ENCODE measurements at regions not wholly inside any gene's neighbourhood (a gene's known extent, or its start where the extent isn't known, plus 50 kb on each side); places are given as distances from the start of the nearest gene placed in this dataset.
A peak's percentile ranks its signal among the peaks of the same experiment; 100 is the strongest.

DNA sequence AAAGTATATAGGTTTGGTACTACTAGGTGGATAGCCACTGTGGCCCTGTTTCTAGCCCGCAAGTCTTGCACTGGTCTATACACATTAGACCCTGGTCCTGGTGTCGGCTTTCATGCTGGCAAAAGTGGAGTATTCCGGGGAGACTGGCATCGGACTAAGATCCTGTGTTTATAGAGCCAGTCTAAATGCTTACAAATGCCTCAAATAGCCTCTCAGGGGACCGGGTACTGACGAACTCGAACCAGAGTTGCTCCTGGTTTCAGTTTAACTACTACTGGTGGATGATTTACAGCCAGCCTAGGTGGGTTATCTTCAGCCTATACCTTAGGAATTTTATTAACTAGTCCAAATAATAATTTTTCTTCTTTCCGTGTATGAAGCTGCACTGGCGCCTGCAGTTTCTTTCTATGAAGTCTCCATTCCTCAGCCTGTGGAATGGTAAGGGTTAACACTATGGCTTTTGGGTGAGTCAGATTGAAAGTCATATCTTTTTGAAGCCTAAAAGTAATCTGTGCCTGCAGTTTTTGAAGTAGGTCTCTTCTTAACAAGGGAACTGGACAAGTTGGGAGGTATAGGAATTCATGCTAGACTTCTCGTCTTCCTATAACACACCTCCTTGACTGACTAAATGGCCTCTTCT is 51.3 kb downstream of the OR10H4 start:
- DNase-seq = no peak

DNA sequence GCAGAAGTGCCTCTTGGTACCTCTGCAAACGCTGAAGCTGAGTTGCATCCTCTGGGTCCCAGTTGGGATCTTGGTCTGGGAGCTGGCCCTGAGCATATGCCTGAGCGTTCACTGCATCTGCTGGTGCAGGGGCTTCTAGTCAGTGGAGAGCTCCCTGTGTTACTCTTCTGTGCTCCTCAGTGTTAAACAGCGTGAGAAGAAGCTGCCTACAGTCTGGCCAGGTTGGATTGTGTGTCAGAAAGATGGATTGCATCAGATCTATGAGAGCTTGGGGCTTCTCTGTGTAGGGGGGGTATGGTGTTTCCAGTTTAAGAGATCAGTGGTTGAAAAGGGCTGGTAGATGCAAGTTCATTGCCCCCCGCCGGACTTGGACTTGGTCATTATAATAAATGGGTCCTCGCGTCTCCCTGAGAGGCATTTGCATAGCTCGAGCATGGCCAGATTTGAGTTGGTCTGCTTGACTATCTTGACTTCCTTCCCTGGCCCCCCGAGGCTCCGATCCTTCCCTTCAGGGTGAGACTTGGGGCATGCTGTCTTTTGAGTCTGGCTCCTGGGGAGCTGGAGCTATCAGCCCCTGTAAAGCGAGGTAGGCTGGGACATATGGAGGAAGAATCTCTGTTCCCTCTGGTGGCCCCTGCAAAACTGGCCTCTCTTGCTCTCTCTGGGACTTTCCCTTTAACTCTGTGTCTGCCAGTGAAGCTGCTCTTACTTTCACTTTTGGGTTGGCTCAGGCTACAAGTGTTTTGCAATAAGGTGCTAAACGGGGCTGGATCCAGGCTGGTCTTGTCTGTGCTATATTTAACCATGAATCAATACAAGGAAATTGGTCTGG is 52.9 kb downstream of the OR10H4 start:
- DNase-seq = peak; percentile 49

DNA sequence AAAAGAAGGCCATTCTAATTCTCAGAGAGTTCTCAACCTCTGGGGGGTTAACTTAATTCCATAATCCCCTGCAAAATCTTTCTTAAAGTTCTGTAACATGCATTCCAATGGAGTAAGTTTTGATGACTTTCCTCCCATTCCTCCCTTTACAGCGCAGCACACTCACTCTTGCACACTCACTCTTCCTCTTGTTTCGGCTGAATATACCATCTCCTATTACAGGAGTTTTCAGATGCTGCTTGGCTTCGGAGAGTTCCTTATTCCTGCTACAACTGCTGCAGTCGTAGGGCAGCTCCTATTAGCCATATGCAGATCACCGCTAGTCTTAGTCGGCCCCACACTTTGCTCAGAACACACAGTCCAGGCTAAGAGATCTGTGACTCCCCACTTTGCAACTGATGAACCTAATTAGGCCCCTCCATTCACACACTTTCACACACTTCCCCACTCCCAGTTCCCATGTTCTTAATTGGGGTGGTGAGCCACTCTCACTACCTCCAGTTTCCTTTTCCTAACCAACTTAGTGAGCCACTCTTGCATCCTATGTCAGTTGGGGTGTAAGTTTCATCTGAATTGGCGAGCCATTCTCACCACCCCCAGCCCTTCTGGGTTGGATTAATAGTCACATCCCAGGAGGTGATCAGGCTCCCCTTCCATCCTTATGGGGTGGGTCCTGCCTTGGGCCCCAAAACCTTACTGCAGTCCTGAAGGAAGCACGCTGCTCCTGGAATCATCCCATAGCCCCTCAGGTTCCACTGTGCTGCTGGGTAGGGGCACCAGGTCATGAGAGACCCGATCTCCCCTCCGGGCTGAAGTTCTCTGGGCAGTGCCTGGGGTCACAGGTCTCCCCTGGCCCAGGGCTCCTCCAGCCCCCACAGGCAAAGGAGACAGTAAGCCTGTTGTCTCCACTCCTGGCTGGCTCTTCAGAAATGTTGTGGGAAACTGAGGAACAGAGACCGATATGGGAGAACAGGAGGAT is 53.9 kb downstream of the OR10H4 start:
- no peak for DNase-seq

DNA sequence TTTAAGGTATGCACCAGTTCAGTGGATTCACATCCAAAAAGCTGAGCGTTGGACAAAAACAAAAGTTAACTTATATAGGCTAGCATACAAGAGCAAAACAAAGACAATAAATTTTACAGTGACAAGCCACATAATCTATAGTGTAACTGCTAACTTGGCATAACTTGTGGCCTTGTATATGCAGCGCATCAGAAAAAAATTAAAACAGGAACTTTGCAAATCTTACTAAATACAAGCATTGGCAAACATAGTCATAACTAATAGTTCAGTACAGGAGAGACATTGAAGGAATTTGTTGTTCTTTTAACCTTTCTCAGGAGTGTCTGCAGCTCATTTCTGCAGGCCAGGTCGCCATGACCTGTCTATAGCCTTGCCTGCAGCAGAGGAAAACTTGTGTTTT is 54.6 kb downstream of the OR10H4 start:
- DNase-seq = no peak

DNA sequence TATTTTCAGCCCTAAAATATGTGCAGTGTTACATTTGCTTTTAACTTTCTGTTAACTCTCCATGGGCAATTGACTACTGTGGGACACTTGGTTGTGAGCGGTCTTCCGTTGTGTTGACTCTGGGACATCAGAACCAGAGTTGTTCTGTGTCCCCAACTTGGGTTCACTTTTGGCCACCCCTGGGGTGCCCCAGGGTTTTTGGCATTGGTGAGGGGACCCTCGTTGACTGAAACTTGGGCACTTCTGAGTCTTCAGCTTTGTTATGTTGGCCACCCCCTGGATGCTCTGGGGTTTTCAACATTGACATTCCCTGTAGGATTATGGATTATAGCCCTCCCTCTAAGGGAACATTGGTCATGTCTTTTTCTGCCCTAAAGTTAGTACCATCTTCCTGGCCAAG is 57.1 kb downstream of the OR10H4 start:
- no peak for DNase-seq

DNA sequence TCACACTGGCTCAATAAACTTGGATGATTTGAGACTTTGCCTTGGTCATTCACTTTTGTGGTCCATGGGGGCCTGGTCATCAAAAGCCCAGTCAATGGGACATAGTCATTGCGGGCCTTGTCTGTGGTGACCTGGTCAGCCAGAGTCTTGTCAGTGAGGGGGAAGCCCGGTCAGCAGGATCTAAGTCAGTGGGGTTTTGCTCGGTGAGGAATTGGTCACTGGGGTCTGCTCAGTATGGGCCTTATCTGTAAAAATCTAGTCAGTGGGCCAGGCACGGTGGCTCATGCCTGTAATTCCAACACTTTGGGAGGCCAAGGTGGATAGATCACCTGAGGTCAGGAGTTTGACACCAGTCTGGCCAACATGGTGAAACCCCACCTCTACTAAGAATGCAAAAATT is 63.7 kb upstream of the TPM4 start:
- DNase-seq = no peak

DNA sequence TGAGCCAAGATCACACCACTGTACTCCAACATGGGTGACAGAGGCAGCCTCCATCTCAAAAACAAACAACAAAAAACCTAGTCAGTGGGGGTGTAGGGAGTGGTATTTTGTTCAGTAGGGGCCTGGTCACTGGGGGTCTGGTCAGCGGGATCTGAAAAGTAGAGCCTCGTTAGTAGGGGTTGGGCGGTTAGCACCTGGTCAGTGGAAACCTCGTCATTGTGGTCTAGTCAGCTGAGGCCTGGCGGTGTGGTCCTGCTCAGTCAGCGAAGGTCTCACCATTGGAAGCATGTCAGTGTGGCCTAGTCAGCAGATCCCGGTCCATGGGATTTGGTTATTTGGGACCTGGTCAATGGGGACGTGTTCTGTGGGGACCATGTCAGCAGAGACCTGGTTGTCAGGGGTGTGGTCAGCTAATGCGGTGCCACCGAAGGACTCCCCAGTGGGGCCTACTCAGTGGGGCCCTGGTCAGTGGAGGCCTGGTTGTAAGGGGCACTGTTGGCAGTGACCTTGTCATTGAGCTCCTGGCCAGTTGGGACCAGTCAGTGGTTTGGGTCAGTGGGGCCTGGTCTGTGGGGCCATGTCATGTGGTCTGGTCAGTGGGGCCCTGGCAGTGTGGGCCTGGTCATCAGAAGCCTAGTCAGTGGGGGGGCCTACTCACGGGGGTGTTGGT is 63.0 kb upstream of the TPM4 start:
- no peak for DNase-seq

DNA sequence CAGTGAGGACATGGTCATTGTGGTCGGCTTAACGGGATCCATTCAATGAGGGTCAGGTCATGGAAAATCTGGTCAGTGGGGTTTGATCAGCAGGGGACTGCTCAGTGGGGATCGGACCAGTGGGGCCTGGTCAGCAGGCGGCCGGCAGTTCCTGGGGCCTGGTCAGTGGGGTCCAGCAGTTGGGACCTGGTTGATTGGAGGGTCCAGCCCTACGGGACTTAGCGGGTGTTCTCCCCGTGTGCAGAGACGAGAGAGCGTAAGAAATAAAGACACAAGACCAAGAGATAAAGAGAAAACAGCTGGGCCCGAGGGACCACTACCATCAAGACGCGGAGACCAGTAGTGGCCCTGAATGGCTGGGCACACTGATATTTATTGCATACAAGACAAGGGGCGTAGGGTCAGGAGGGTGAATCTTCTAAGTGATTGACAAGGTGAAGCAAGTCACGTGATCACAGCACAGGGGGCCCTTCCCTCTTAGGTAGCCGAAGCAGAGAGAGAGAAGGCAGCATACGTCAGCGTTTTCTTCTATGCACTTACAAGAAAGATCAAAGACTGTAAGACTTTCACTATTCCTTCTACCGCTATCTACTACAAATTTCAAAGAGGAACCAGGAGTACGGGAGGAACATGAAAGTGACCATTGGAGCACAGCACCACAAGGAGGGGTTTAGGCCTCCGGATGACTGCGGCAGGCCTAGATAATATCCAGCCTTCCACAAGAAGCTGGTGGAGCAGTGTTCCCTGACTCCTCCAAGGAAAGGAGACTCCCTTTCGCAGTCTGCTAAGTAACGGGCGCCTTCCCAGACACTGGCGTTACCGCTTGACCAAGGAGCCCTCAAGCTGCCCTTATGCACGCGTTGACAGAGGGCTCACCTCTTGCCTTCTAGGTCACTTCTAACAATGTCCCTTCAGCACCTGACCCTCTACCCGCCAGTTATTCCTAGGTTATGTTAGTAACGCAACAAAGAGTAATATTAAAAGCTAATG is 62.1 kb upstream of the TPM4 start:
- DNase-seq = no peak

DNA sequence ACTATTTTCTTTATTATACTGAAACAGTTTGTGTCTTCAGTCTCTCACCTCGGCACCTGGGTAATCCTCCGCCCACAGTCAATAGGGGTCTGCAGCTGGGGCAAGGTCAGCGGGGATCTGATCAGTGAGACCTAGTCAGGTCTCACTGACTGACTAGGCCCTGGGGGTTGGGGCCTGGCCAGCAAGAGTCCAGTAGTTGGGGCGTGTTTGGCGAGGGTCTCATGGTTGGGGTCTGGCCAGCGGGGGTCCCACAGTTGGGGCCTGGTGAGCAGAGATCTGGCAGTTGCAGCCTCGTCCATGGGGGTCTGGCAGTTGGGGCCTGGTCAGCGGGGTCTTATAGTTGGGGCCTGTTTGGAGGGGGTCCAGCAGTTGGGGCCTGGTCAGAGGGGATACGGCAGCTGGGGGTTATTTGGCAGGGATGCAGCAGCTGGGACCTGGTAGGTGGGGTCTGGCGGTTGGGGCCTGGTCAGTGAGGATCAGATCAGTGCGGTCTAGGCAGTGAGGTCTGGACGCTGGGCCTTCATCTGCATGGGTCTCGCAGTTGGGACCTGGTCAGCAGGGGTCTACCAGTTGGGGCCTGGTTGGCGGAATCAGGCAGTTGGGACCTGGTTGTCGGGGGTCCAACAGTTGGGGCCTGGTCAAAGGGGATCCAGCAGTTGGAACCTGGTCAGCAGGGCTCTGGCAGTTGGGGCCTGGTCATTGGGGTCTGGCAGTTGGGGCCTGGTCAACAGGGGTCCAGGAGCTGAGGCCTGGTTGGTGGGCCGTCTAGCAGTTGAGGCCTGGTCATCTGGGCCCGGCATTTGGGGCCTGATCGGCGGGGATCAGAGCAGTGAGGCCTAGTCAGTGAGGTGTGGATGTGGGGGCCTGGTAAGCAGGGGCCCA is 61.1 kb upstream of the TPM4 start:
- no peak for DNase-seq

DNA sequence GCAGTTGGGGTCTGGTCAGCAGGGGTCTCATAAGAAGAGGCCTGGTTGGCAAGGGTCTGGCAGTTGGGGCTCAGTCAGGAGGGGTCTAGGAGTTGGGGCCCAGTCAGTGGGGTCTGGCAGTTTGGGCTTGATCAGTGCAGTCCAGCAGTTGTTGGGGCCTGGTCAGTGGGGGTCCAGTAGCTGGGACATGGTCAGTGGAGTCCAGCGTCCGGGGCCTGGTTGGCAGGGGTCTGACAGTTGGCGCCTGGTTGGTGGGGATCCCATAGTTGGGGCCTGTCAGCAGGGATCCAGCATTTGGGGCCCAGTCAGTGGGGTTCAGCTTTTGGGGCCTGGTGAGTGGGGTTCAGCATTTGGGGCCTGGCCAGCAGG is 60.5 kb upstream of the TPM4 start:
- no peak for DNase-seq

DNA sequence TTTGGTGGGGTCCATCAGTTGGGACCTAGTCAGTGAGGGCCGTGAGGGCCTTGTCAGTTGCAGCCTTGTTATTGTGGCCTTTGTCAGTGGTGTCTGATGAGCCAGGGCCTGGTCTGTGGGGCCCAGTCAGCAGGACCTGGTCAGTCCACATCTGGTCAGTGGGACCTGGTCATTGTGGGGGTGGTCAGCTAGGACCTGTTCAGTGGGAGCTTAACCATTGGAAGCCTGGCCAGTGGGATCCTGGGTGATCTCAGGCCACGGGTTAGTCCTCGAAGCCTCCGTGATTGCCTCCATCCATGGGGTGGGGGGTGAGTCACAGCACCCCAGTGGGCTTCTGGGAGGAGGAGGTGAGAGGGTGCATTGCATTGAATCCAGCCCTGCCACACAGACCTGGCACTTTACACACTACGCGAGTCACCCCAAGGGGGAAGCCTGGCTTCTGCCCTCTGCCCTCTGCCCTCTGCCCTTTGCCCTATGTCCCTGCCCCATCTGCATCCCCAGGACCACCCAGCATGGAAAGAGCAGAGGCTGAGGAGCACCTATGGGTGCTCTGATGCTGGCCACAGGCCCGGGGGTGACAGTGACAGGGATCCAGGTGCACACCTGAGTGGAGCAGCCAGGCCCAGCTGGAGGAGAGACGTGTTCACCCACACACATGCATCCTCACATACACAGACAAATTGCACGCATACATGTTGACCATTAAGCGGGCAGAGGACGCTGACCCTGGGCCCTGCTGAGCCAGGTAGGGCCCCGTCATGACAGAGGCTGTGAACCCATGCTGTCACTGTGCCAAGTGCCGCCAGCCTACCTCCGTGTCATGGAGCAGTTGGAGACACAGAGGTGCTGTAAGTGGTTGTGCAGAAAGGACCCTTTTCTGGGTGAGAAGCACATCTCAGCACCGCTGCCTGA is 59.8 kb upstream of the TPM4 start:
- DNase-seq = no peak

DNA sequence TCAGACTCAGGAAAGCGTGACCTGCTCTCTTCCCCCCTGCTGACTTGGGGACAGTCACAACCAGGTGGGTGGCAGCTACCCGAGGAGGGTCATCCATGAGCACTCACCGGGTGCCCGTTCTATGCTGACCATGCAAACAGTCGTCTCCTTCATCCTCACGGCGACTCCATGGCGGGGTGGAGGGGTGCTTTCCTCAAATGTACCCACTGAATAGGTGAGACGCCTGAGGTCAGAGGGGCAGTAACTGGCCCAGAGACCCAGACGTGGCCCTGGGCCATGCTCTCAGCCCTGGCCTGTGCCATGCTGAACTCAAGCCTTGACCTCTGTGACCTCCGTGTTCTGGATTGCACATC is 59.2 kb upstream of the TPM4 start:
- DNase-seq = no peak

DNA sequence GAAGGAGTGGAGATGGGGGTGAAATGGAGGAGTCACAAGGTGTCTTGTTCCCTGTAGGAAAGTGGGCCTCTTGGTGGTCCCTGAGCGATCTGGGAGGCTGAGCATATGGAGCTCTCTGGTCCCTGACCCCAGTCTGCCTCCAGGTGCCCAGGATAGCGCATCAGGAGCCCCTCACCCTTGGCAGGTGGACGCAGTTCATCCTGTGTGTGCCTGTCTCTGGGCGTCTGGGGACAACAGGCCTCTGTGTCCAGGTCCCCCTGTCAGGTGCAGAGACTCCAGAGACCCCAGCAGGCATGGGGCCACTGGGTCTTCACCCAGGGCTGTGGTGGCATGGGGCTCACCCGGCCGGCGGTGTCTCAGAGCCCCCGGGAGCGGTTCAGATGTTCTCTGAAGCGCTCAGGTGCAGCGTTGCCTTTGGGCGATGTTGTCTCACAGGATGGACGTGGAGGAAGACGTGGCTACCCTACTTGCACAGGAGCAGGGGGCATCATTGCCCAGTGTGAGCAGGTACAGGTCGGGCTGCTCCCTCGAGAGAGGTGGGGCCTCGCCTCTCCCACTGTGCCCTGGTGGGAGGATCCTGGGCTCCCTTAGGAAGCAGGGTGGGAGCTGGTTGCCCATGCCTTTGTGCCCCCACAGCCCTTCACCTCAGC is 58.1 kb upstream of the TPM4 start:
- DNase-seq = no peak

DNA sequence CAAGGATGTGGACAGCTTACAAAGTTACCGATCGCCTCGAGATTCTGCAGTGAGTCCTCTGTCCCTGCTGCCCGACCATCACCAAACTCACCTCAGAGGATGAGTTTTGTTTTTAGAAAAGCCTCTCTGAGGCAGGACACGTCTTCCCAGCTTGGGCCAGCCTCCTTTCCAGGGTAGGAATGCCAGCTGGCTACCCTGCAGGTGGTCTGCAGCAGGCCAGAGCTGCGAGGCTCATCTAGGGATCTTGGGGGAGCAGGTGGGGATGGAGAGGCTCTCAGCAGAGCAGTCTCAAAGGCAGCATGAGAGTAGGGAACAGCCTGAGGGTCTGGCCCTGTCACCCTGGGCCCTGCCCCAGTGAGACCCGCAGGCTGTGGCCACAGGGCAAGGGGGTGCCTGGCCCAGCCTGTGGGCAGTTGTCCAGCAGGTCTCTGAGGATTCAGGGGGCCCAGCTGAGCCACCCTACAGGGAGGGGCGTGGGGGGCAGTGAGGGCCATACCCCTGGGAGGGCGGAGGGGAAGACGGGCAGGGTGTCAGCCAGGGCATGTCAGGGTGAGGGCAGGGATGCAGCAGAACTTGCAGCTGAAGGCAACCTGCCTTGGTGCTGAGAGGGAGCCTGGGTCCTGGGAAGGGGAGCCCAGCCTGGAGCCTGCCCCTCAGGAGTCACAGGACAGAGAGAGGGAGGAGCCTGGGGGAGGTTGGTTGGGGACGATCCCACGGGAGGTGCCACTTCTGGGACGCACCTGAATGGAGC is 57.3 kb upstream of the TPM4 start:
- no peak for DNase-seq

DNA sequence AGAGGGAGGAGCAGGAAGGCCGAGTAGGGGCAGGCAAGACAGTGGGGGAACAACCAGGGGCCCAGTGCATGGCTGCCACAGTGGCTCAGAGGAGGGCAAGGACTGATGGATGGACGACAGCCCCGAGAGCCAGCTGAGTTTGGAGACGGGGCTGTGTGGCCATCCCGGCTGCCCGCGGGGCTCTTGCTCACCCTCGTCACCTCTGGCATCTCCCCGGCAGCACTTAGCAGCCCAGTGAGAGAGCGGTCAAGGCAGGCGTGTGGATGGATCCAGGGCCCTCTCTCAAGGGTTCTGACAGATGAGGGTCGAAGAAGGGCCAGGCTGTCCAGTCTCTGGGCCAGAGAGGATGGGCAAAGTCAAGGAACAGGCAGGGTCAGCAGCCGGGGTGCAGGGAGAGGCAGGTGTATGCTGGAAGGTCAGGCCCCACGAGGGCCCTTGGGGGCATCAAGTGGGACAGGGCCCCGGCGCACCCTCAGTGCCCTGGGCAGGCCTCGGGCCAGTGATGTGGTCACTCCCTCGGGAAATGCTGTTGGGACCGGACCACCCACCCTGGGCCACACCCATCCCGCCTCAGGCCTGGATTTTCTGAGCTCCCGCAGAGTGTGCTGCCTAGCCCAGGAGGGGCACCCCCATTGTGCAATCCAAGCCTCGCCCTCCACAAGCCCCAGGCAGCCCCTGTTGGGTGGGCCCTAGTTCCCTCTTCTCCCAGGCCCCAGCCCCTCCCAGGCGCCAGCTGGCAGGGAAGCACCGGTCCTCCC is 56.4 kb upstream of the TPM4 start:
- DNase-seq = no peak

DNA sequence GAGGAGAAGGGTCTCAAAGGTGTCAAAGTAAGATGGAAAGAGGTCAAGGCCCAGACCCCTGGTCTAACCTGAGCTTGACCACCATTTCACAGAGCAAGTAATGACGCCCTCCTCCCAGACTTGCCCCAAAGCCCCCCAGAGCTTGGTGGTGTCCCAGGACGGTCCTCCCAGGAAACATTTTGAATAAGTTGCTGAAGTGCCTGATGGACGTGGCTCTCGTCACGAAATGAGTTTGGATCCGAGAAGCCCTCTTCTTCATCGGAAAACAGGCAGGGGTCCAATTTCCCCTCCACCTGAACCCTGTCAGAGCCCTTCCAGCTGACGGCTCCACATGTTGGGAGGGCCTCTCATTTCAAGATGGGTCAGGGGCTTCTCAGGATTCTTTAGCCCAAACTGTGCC is 54.5 kb upstream of the TPM4 start:
- no peak for DNase-seq

DNA sequence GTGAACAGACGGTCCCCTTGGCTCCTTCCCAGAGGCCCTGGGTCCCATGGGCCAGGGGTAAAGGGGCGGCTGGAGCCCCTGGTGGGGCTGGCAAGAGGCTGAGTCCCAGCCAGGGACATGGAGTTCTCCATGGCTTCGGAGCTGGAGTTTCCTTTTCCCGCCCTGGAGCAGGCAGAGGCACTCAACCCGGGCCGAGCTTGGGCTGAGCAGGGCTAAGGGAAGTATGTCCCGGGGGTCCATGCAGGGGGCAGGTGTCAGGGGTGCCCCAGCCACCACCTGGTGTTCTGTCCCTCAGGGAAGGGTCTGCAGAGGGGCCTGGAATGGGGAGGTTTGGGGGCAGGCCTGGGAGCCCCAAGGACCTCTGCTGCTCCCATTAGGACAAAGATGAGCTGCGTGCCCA is 54.0 kb upstream of the TPM4 start:
- no peak for DNase-seq

DNA sequence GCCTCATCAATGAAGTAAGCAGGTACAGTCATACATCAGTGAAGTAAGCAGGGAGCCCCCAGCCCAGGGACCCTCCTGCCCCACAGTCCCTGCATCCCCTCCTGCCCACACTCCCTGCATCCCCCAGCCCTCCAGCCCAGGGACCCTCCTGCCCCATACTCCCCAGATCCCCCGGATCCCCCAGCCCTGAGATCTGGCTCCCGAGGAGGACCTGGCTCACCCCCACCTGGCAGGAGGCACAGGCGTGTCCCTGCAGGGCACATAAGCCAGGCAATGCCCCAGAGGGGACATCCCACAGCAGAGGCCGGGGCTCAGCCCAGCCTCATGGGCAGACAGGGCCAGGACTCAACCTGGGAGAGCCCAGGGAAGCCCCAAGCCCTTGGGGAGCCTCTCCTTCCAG is 53.6 kb upstream of the TPM4 start:
- no peak for DNase-seq

Measured in RPMI8226 (cell line).